NCI-H748 treated with DMSO at 0.1 percent for 48 hours (cell line): ENCODE measurements at regions not wholly inside any gene's neighbourhood (a gene's known extent, or its start where the extent isn't known, plus 50 kb on each side); places are given as distances from the start of the nearest gene placed in this dataset.
"Not testable (repeated sequence)": the region's sequence is repeated elsewhere in the genome, so short reads cannot be mapped to it uniquely, and the experiment has no call there.

Experiments
- DNase-seq: peaks from one replicate; lab custom pipeline; 2025; lab: John Stamatoyannopoulos, UW

- DNase-seq = no peak
Measured at GRCh38 chr5:120150770-120151169, 313.3 kb upstream of the PRR16 start.

- no peak for DNase-seq
Measured at GRCh38 chr5:120151181-120151580, 312.9 kb upstream of the PRR16 start.

DNA sequence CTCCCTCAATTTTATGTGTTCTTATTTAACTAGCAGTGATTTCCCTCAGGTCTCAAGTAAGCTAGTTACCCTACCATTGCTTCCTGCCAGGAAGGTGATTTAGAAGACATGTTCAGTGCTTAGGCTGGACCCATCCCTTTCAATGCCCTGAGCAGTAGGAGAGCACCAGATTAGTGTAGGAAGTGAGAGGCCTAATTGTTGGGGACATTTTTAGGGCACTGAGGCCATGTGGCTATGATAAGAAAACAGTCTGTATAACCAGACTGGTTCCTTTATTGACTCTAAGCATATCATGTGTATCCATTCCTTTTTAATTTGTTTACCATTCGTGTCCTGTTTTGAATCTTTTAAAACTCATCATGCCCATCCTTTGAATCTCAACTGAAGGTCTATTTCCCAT lies 312.3 kb upstream of the PRR16 start:
- DNase-seq = no peak

GRCh38 chr5:120152472-120152871 lies 311.6 kb upstream of the PRR16 start:
- DNase-seq = no peak

DNA sequence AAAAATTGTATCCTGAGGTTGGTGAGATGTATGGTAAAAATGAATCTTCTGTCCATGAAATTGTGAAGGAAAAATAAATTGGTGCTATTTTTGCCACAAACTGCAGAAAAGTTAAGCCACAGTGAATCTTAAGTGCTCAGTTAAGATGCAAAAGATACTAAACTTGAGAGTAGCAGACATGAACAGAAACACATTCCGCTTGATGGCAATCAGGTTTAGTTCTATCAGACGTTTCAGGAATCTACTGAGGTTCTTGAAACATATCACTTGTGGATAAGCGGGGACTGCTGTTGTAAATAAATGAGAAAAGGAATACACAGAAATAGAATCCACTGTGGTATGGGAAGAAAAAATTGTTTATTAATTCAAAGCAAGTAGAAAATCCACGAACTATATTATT lies 311.2 kb upstream of the PRR16 start:
- DNase-seq = no peak

GRCh38 chr5:120153551-120153950 lies 310.5 kb upstream of the PRR16 start:
- no peak for DNase-seq

GRCh38 chr5:120155873-120156272 lies 308.2 kb upstream of the PRR16 start:
- no peak for DNase-seq

GRCh38 chr5:120158211-120158610 lies 305.9 kb upstream of the PRR16 start:
- no peak for DNase-seq

GRCh38 chr5:120159155-120159554 lies 304.9 kb upstream of the PRR16 start:
- no peak for DNase-seq

DNA sequence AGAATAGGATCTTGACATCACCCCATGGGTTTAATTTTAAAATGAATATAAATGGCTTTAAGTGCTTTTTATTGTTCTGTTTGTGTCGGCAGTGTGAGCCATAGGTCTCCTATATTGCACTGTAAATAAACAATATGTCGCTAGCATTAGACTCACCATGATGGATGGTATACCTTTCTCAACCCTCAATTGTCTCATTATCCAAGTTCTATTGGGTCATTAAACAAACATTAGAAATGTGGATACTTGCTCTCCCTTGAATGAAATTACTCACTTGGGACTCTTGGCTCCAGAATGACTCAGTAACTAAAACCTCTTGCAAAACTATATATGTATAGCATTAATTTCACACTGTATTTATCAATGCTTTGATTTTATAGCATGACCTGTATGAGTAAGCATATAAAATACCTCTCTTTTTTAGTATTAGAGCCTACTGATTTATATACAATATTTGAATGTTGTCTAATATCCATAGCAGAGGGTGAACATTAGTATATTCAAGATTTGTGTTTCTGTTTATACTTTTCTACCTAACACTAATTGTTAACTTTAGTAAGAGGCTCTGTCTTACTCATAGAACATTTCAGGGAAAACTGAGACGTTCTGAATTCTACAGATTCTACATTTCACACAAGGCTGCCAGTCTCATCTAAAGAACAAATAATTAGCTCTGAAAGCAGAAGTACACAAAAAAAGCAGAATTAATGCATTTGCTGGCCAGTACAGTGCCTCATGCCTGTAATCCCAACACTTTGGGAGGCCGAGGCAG lies 303.8 kb upstream of the PRR16 start:
- DNase-seq = no peak

GRCh38 chr5:120162321-120162720 lies 301.8 kb upstream of the PRR16 start:
- DNase-seq = no peak

DNA sequence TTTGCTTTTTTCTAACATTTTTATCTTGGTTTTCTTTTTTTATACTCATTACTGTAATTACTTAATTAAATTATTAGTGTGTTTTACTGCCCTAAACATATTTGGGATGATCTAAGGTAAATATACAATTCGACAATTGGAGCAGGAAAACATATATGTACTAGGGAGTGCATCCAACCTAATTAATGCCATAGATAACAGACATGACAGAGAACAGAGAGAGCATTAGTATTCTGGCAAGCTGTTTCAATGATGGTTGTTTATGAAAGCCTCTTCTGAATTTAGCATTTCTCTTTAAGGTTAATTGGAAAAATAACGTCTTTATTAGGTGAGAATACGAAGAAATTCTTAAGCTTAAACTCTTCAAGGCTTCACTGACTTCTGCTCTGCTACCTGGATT lies 300.1 kb upstream of the PRR16 start:
- DNase-seq = no peak

- no peak for DNase-seq
Measured at GRCh38 chr5:120164986-120165385, 299.1 kb upstream of the PRR16 start.

- DNase-seq = no peak
Measured at GRCh38 chr5:120173125-120173524, 291.0 kb upstream of the PRR16 start.

GRCh38 chr5:120174089-120174488 lies 290.0 kb upstream of the PRR16 start:
- DNase-seq = no peak

- DNase-seq = not testable (repeated sequence)
Measured at GRCh38 chr5:120181238-120181637, 282.9 kb upstream of the PRR16 start.

DNA sequence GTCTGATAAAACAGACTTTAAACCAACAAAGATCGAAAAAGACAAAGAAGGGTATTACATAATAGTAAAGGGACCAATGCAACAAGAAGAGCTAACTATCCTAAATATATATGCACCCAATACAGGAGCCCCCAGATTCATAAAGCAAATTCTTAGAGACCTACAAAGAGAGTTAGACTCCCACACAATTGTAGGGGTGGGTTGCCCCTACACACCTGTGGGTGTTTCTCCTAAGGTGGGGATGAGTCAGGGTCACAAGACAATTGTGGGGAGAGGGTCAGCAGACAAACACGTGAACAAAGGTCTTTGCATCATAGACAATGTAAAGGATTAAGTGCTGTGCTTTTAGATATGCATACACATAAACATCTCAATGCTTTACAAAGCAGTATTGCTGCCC lies 269.4 kb upstream of the PRR16 start:
- DNase-seq = not testable (repeated sequence)

- no peak for DNase-seq
Measured at GRCh38 chr5:120199559-120199958, 264.5 kb upstream of the PRR16 start.

- no peak for DNase-seq
Measured at GRCh38 chr5:120207129-120207528, 257.0 kb upstream of the PRR16 start.

- no peak for DNase-seq
Measured at GRCh38 chr5:120217001-120217400, 247.1 kb upstream of the PRR16 start.

GRCh38 chr5:120219988-120220387 lies 244.1 kb upstream of the PRR16 start:
- DNase-seq = no peak

- no peak for DNase-seq
Measured at GRCh38 chr5:120225524-120225923, 238.6 kb upstream of the PRR16 start.

DNA sequence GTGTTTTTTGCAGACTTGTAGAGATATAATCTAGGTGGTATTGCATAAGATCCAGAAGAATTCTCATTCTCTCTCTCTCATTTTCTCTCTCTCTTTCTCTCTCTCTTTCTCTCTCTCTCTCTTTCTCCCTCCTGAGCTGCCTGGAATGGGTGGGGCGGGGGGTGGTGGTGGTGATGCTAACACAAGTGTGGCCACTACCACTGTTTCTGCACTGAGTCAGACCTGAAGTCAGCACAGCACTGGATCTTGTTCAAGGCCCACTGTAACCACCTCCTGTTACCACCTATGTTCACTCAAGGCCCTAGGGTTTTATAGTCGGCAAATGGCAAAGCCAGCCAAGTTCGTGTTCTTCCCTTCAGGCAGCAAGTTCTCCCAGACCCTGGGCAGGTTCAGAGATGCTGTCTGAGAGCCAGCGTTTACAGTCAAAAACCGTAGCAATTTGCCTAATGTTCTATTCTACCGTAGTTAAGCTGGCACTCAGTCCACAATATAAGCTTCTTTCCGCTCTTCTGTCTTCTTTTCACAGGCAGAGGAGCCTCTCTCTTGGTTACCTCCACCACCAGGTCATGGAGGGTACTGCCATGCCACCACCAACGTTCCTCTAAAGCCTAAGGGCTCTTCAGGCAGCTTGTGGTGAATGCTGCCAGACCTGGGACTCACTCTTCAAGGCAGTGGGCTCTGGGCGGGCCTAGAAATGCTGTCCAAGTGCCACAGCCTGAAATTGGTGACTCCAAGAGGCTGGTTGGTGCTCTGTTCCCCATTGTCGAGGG lies 235.7 kb upstream of the PRR16 start:
- DNase-seq = no peak

DNA sequence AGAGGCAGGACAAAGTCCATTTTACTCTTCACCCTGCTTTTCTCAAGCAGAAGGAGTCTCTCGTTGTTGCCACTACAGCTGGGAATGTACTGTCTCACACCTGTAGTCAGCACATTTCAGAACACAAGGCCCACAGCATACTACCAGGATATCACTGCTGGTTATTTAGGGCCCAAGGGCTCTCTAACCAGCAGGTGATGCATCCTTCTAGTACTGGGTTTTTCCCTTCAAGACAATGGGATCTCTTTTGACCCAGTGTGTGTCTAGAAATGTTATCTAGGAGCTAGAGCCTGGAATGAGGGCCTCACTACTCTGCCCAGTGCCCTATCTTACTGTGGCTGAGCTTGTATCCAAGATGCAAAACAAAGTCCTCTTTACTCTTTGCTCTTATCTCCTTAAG lies 235.1 kb upstream of the PRR16 start:
- no peak for DNase-seq
